ENCODE measurements at regions not wholly inside any gene's neighbourhood (a gene's known extent, or its start where the extent isn't known, plus 50 kb on each side); places are given as distances from the start of the nearest gene placed in this dataset.
A peak's percentile ranks its signal among the peaks of the same experiment; 100 is the strongest.

DNA sequence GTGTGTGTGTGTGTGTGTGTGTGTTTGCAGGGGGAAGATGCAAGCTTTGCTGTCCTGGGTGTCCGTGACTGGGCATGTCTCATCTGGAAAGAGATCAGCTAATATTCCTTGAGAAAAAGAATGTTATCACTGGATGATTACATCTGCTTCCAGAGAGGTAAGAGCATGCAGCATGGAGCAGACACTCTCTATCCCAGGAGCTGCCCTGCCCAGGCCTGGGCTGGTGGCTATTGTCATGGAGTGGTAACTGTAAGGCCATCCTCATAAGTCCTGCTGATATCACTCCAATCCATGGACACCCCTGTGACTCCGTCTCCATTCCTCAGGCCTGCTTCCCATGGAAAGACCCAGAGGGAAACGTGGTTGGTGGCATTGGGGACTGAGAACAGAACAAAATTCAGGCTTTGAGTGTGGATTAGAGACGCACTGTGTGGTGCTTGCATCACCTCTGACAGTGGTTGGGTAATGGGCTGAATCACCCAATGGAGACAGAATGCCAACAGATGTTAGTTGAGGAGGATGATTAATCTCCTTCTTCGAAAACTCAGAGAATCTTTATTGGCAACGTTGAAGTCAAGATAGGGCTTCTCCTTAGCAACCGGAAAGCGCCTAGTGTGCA is 52.0 kb upstream of the KCNIP1 start:
- in situ Hi-C loops (cut with MboI; ENCODE audit: low pct_unique_long_range_greater_than_20kb in 2 of 9, low sequenced_read_pairs in 9 of 9, unreplicated experiment in 9 of 9), result no loop called here
- 17 to 100% (median 70%) methylated on average over 1 to 5 of the region's 8 CpGs for WGBS, 10 experiments
- Histone ChIP-seq H3K4me3 (no peak overlapping the region), H3K4me1 (replicated peaks in 1 of 2) (peaks cover 8 to 14% of the 10 kb centered on the region in 2 donors), H3K27ac (no peak overlapping the region)
- peak in 7 of 8 experiments; percentile 32 to 89 (median 59) for ATAC-seq (replicated peaks in 6 of 8)

DNA sequence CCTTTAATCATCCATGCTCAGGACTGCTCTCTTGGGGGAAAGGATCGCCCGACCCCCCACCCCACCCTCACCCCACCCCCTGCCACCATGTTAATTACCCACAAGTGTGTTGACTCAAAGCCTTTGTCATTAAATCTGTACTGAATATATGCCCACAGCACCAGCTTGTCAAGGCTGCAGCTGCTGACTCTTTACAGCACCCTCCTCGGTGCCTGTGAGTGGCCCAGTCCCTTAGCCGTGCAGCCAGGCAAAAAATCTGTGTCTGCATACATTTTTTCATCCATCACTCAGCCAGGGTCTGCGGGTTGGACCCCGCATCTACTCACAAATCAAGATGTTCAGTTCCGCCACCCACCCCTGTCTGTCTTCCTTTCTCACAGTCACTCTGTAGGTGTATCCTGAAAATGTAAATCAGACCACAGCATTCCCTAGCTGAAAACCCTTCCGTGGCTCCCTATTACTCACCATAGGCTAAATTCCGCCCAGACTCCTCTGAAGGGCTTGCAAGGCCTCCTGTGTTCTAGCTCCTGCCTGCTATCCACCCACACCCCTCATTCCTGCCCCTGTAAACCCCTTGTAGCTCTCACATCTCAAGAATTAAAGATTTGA is 53.7 kb upstream of the KCNIP1 start:
- 0 to 100% (median 53%) methylated on average over 1 to 3 of the region's 9 CpGs; no CpG with 5 or more reads in 5 of the 10 experiments for WGBS, 10 experiments
- peaks cover 11 to 14% of the 10 kb centered on the region in 2 donors for H3K4me1 ChIP-seq (replicated peaks in 1 of 2)
- H3K4me3 ChIP-seq, result no peak overlapping the region
- H3K27ac ChIP-seq, result peak overlapping the region in 1 of 2 donors; percentile 32
- in situ Hi-C loops (cut with MboI; ENCODE audit: low pct_unique_long_range_greater_than_20kb in 2 of 9, low sequenced_read_pairs in 9 of 9, unreplicated experiment in 9 of 9), result no loop called here
- peak in 6 of 8 experiments; percentile 22 to 97 (median 88) for ATAC-seq (replicated peaks in 6 of 8)

DNA sequence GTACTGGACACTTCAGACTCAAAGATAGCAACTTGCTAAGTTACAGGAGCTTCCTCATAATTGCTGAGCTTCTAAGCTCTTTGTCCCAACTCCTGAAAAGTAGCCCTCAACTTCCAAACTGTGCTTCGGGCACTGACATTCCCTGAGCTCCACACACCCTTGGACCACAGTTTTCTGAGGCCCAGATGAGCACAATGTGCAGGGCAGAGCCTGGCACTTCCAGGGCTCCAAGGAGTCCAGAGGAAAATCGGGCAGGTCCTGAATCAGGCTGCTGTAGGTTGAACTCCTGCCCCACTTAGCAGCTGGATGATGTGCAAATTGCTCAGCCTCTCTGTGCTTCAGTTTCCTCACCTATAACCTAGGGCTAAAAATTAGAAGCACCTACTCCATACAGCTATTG is 54.6 kb upstream of the KCNIP1 start:
- no peak for ATAC-seq (replicated peaks in 6 of 8)

DNA sequence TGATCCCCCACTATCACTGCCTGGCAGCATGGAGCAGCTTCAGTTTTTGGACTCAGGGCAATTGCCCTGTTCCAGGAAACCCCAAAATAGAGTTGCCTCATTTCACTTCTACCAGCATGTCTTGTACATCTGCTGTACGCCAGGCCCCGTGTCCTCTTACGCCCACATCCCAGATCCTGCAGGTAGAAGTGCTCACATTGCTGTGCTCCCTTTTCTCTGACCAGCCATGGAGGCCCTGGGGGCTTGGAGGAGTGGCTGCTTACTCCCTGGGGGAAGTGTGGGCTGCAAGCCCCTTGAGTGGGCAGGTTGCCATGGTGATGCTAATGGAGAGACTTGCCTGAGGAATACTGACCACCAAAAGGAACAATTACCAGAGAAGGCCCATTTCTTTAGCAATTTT is 55.6 kb upstream of the KCNIP1 start:
- WGBS, 10 experiments, result 80 to 100% (median 90%) methylated on average over 2 to 3 of the region's 3 CpGs; no CpG with 5 or more reads in 5 of the 10 experiments
- H3K4me3 ChIP-seq, result no peak overlapping the region
- ATAC-seq (replicated peaks in 6 of 8), result no peak
- H3K27ac ChIP-seq, result no peak overlapping the region
- peaks cover 19 to 21% of the 10 kb centered on the region in 2 donors for H3K4me1 ChIP-seq (replicated peaks in 1 of 2)
- in situ Hi-C loops (cut with MboI; ENCODE audit: low pct_unique_long_range_greater_than_20kb in 2 of 9, low sequenced_read_pairs in 9 of 9, unreplicated experiment in 9 of 9), result loop anchor here in 6 of 9 experiments (25.0 kb wide), 3 partner anchors 164 to 339 kb away; partner anchors contain the start of gene GABRP (in 3 of the 6)

More for the DNA sequence above, 54.6 kb upstream of the KCNIP1 start:
- H3K27ac ChIP-seq, result no peak overlapping the region
- in situ Hi-C loops (cut with MboI; ENCODE audit: low pct_unique_long_range_greater_than_20kb in 2 of 9, low sequenced_read_pairs in 9 of 9, unreplicated experiment in 9 of 9), result loop anchor here in 6 of 9 experiments (25.0 kb wide), 3 partner anchors 163 to 338 kb away; partner anchors contain the start of gene GABRP (in 3 of the 6)
- peaks cover 19 to 20% of the 10 kb centered on the region in 2 donors for H3K4me1 ChIP-seq (replicated peaks in 1 of 2)
- WGBS, 10 experiments, result 45 to 80% (median 65%) methylated on average over 1 to 2 of the region's 2 CpGs; no CpG with 5 or more reads in 7 of the 10 experiments
- H3K4me3 ChIP-seq, result no peak overlapping the region

DNA sequence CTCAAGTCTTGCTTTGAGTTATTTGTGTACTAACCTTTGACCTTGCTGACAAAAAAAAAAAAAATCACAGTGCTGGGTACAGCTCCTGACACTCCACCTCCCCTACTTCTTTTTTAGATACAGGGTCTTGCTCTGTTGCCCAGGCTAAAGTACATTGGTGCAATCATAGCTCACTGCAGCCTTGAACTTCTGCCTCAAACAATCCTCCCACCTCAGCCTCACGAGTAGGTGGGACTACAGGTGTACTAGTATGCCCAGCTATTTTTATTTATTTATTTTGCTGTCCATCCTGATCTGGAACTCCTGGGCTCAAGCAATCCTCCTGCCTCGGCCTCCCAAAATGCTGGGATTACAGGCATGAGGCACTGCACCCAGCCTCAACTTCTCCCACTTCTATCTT is 57.2 kb upstream of the KCNMB1 start:
- Histone ChIP-seq H3K4me1 (replicated peaks in 1 of 2) (peaks cover 13 to 15% of the 10 kb centered on the region in 2 donors), H3K27ac (no peak overlapping the region), H3K4me3 (no peak overlapping the region)
- in situ Hi-C loops (cut with MboI; ENCODE audit: low pct_unique_long_range_greater_than_20kb in 2 of 9, low sequenced_read_pairs in 9 of 9, unreplicated experiment in 9 of 9), result loop anchor here in 6 of 9 experiments (25.0 kb wide), 3 partner anchors 166 to 341 kb away; partner anchors contain the start of gene GABRP (in 3 of the 6)
- WGBS, 10 experiments, result 0 to 100% (median 80%) methylated on average over 1 to 2 of the region's 2 CpGs; no CpG with 5 or more reads in 3 of the 10 experiments
- no peak for ATAC-seq (replicated peaks in 6 of 8)

DNA sequence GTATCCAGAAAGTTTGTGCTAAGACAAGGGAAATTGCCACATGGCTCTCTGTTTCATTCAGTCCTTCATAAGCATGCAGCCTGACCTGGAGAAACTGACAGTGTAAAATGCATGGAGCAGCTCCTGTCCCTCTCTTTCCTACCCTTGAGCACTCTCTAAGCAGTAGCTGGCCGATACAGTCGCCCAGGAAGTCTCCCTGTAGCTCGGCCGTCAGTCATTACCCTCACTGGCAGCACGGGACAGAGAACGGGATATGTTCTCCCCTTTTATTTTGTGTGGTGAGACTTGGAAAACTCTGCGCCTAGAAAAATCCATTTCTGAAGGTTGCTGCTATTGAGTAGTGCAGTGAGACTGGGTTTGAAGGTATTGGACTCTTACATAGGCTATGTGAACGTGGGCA is 56.8 kb upstream of the KCNMB1 start:
- Histone ChIP-seq H3K4me3 (no peak overlapping the region), H3K4me1 (replicated peaks in 1 of 2) (peaks cover 13 to 15% of the 10 kb centered on the region in 2 donors), H3K27ac (no peak overlapping the region)
- in situ Hi-C loops (cut with MboI; ENCODE audit: low pct_unique_long_range_greater_than_20kb in 2 of 9, low sequenced_read_pairs in 9 of 9, unreplicated experiment in 9 of 9), result loop anchor here in 6 of 9 experiments (25.0 kb wide), 3 partner anchors 166 to 341 kb away; partner anchors contain the start of gene GABRP (in 3 of the 6)
- WGBS, 10 experiments, result 22 to 100% (median 83%) methylated on average over 1 to 8 of the region's 8 CpGs; no CpG with 5 or more reads in 1 of the 10 experiments
- no peak for ATAC-seq (replicated peaks in 6 of 8)

DNA sequence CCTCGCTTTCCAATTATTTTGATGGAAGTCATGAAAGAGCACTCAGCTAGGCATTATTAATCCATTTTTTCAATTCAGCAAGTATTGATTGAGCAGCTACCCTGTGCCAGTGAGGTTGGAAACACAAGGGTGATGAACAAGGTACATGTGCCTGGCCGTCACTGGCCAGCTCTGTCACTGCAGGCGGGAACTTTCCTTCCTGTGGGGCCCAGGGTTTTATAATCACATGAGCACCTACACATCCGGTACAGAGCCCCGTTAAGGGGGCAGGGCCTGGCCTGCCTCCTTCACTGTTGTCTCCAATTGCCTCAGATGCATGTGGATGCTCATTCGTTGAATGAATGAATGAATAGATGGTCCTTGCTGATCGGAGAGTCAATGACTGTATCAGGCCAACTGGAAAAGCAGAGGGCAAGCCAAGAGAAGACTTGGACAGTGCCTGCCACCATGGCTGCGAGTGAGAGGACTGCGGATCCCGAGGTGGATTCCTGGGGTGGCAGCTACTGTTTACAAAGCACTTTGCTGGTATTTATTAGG is 55.9 kb upstream of the KCNMB1 start:
- in situ Hi-C loops (cut with MboI; ENCODE audit: low pct_unique_long_range_greater_than_20kb in 2 of 9, low sequenced_read_pairs in 9 of 9, unreplicated experiment in 9 of 9), result loop anchor here in 6 of 9 experiments (25.0 kb wide), 3 partner anchors 167 to 342 kb away; partner anchors contain the start of gene GABRP (in 3 of the 6)
- H3K4me1 ChIP-seq (replicated peaks in 1 of 2), result peaks cover 13 to 16% of the 10 kb centered on the region in 2 donors
- no peak overlapping the region for H3K27ac ChIP-seq
- no peak overlapping the region for H3K4me3 ChIP-seq
- peak in 4 of 8 experiments; percentile 18 to 54 (median 49) for ATAC-seq (replicated peaks in 6 of 8)
- WGBS, 10 experiments, result 57 to 93% (median 82%) methylated on average over 2 to 10 of the region's 10 CpGs; no CpG with 5 or more reads in 4 of the 10 experiments

DNA sequence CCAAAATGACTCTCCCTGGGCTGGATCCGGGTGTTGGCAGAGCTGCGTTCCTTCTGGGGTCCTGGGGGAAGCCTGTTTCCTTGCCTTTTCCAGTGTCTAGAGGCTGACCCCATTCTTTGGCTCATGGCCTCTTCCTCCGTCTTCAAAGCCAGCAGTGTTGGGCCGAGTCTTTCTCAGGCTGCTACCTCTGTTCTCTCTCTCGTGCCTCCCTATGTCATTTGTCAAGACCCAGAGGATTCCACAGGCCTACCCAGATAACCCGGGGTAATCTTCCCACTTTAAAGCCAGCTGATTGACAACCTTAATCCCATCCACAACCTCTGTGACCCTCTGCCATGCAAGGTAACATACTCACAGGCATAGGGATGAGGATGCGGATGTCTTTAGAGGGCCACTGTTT is 55.0 kb upstream of the KCNMB1 start:
- ATAC-seq (replicated peaks in 6 of 8), result no peak
- Histone ChIP-seq H3K4me1 (replicated peaks in 1 of 2) (peaks cover 18 to 21% of the 10 kb centered on the region in 2 donors), H3K27ac (no peak overlapping the region), H3K4me3 (no peak overlapping the region)
- in situ Hi-C loops (cut with MboI; ENCODE audit: low pct_unique_long_range_greater_than_20kb in 2 of 9, low sequenced_read_pairs in 9 of 9, unreplicated experiment in 9 of 9), result loop anchor here in 6 of 9 experiments (25.0 kb wide), 3 partner anchors 168 to 343 kb away; partner anchors contain the start of gene GABRP (in 3 of the 6)
- 40 to 100% (median 85%) methylated on average over 1 to 6 of the region's 7 CpGs; no CpG with 5 or more reads in 1 of the 10 experiments for WGBS, 10 experiments

DNA sequence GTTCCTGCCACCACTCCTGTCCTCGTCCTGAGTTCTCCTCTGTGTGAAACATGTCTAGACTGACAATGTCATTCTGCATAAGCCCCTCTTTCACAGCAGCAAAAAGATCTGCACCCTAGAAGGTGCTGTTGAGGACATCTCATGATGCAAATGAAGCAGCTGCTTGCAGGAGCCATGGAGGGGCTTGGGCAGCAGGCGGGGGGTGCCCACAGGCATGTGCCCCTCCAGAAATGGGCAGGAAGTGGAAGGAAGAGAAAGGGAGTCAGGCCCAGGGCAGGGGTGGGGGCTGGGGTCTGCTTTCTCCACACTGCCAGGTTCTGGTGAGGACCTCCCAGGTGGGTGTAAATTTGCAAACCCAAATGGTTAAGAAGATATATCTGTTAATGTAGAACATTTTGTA is 54.5 kb upstream of the KCNMB1 start:
- H3K4me1 ChIP-seq (replicated peaks in 1 of 2), result peaks cover 23 to 26% of the 10 kb centered on the region in 2 donors
- in situ Hi-C loops (cut with MboI; ENCODE audit: low pct_unique_long_range_greater_than_20kb in 2 of 9, low sequenced_read_pairs in 9 of 9, unreplicated experiment in 9 of 9), result loop anchor here in 6 of 9 experiments (25.0 kb wide), 3 partner anchors 169 to 344 kb away; partner anchors contain the start of gene GABRP (in 3 of the 6)
- H3K4me3 ChIP-seq, result no peak overlapping the region
- H3K27ac ChIP-seq, result no peak overlapping the region
- 0 to 100% (median 85%) methylated on average over 1 to 2 of the region's 2 CpGs; no CpG with 5 or more reads in 4 of the 10 experiments for WGBS, 10 experiments
- ATAC-seq (replicated peaks in 6 of 8), result no peak

DNA sequence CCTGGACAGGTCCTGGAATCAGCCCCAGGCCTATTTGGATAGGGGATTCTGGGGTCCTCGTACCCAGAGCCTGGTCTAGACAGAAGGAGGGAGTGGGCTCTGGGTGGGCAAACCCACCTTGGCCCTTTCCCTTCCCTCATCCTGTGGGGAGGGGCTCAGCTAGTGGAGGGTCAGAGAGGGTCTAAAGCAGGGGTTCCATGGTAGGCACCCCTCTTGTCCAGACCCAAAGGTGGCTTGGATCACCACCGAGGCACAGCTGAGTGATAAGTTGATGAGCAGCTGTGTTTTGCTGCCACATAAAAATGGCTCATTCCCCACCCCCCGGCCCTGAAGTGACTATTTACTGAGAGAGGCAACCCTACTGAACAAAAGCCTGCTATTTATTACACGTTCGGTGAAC is 53.8 kb upstream of the KCNMB1 start:
- WGBS, 10 experiments, result 0 to 100% (median 52%) methylated on average over 1 to 3 of the region's 5 CpGs; no CpG with 5 or more reads in 4 of the 10 experiments
- no peak for ATAC-seq (replicated peaks in 6 of 8)
- in situ Hi-C loops (cut with MboI; ENCODE audit: low pct_unique_long_range_greater_than_20kb in 2 of 9, low sequenced_read_pairs in 9 of 9, unreplicated experiment in 9 of 9), result loop anchor here in 6 of 9 experiments (25.0 kb wide), 3 partner anchors 169 to 344 kb away; partner anchors contain the start of gene GABRP (in 3 of the 6)
- H3K27ac ChIP-seq, result no peak overlapping the region
- peaks cover 24 to 27% of the 10 kb centered on the region in 2 donors for H3K4me1 ChIP-seq (replicated peaks in 1 of 2)
- H3K4me3 ChIP-seq, result no peak overlapping the region

DNA sequence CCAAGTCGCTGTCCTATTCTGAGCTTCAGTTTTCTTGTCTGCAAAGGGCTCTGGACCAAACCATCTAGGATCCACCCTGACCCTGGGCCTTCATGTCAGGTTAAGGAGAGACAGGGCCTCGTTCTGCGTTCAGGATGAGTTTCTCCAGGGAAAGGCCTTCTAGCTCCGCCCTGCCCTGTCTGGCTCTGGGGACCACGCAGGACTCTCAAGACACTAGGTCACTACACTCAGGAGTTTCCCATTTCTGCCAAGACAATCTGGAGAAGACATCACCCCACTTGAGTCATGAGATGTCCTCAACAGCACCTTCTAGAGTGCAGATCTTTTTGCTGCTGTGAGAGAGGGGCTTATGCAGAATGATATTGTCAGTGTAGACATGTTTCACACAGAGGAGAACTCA is 53.2 kb upstream of the KCNMB1 start:
- Histone ChIP-seq H3K27ac (no peak overlapping the region), H3K4me3 (no peak overlapping the region), H3K4me1 (replicated peaks in 1 of 2) (peaks cover 24 to 27% of the 10 kb centered on the region in 2 donors)
- 60 to 100% (median 73%) methylated on average over 1 to 5 of the region's 5 CpGs; no CpG with 5 or more reads in 5 of the 10 experiments for WGBS, 10 experiments
- no peak for ATAC-seq (replicated peaks in 6 of 8)
- in situ Hi-C loops (cut with MboI; ENCODE audit: low pct_unique_long_range_greater_than_20kb in 2 of 9, low sequenced_read_pairs in 9 of 9, unreplicated experiment in 9 of 9), result loop anchor here in 6 of 9 experiments (25.0 kb wide), 3 partner anchors 170 to 345 kb away; partner anchors contain the start of gene GABRP (in 3 of the 6)

DNA sequence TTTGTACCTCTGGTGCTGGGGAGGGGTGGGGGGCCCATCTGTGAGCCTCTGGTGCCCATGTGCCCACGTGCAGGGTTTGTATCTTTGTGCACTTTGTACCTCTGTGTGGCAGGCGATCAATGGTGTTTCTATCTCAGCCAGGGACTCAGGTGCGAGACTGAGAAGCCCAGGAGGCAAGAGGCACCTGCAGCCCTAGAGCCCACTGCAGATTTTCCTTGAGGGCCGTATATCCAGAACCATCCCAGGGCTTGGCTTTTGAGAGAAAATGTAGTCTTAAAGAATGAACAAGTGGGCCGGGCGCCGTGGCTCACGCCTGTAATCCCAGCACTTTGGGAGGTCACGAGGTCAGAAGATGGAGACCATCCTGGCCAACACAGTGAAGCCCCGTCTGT is 52.2 kb upstream of the KCNMB1 start:
- no peak for ATAC-seq (replicated peaks in 6 of 8)
- WGBS, 10 experiments, result 83 to 100% (median 100%) methylated on average over 1 to 5 of the region's 10 CpGs; no CpG with 5 or more reads in 2 of the 10 experiments
- Histone ChIP-seq H3K27ac (no peak overlapping the region), H3K4me3 (no peak overlapping the region), H3K4me1 (replicated peaks in 1 of 2) (peaks cover 29% of the 10 kb centered on the region in 2 donors)
- in situ Hi-C loops (cut with MboI; ENCODE audit: low pct_unique_long_range_greater_than_20kb in 2 of 9, low sequenced_read_pairs in 9 of 9, unreplicated experiment in 9 of 9), result loop anchor here in 6 of 9 experiments (25.0 kb wide), 3 partner anchors 171 to 346 kb away; partner anchors contain the start of gene GABRP (in 3 of the 6)

Data from motor neuron (in vitro differentiated cells).